HEK293 (cell line): ENCODE measurements at regions not wholly inside any gene's neighbourhood (a gene's known extent, or its start where the extent isn't known, plus 50 kb on each side); places are given as distances from the start of the nearest gene placed in this dataset.
"Not testable (repeated sequence)": the region's sequence is repeated elsewhere in the genome, so short reads cannot be mapped to it uniquely, and the experiment has no call there.

Experiments used
- CTCF ChIA-PET: fragments of 350-600 bp; formaldehyde crosslinking; extraction: SDS; loops from one replicate; lab custom pipeline; 2021; ENCODE audit warnings: antibody characterized with exemption; lab: Yijun Ruan, JAX
- POLR2A ChIA-PET: fragments of 300-600 bp; formaldehyde crosslinking; extraction: SDS; loops from one replicate; lab custom pipeline; 2020; ENCODE audit warnings: antibody characterized with exemption, inconsistent platforms; lab: Yijun Ruan, JAX
- H3K27ac ChIP-seq: fragments of 200-500 bp; sonication (Bioruptor generic); 2 replicates; pipeline ENCODE4 v1.5.1; 2014; ENCODE audit warnings: low read depth, low read length, control low read depth, inconsistent platforms; ENCODE audit errors: extremely low read depth
- H3K36me3 ChIP-seq, 2 experiments: fragments of 200-500 bp in 1 of 2; sonication (Bioruptor generic) in 1 of 2; 1 replicate in 1 of 2; 2 replicates in 1 of 2; pipeline ENCODE4 v1.5.1; 2014 to 2017; ENCODE audit warnings: inconsistent platforms in 2 of 2, low read length in 2 of 2; ENCODE audit not compliant: control insufficient read depth in 2 of 2, insufficient read depth in 1 of 2
- H3K4me1 ChIP-seq: fragments of 200-500 bp; sonication (Bioruptor generic); 2 replicates; pipeline ENCODE4 v1.5.1; 2014; ENCODE audit warnings: mild to moderate bottlenecking, low read length, inconsistent platforms; ENCODE audit not compliant: control insufficient read depth, insufficient read depth
- H3K4me3 ChIP-seq: 2 replicates; pipeline ENCODE4 v1.5.1; 2011; ENCODE audit warnings: low read depth, mild to moderate bottlenecking, control low read depth, low read length, moderate library complexity
- H3K9me3 ChIP-seq: fragments of 200-500 bp; sonication (Bioruptor generic); 2 replicates; pipeline ENCODE4 v1.5.1; 2014; ENCODE audit warnings: low read depth, low read length, inconsistent platforms; ENCODE audit not compliant: control insufficient read depth, insufficient read depth
- HIC1 ChIP-seq: fragments of 450-650 bp; formaldehyde crosslinking; IDR thresholded peaks from 2 replicates; pipeline ENCODE4 v1.5.1; 2016; ENCODE audit warnings: missing biosample characterization, missing genetic modification characterization
- IKZF3 ChIP-seq: fragments of 450-650 bp; IDR thresholded peaks from 2 replicates; pipeline ENCODE4 v1.5.0; 2018; ENCODE audit warnings: missing biosample characterization, mild to moderate bottlenecking, missing genetic modification characterization, moderate library complexity
- KLF9 ChIP-seq: fragments of 450-650 bp; formaldehyde crosslinking; IDR thresholded peaks from 2 replicates; pipeline ENCODE4 v1.5.1; 2016; ENCODE audit warnings: missing biosample characterization, missing genetic modification characterization, low read depth
- SCRT1 ChIP-seq: fragments of 450-650 bp; formaldehyde crosslinking; IDR thresholded peaks from 2 replicates; pipeline ENCODE4 v1.5.1; 2016; ENCODE audit warnings: missing biosample characterization, missing genetic modification characterization, borderline replicate concordance
- ZBTB17 ChIP-seq: fragments of 450-650 bp; formaldehyde crosslinking; IDR thresholded peaks from 2 replicates; pipeline ENCODE4 v1.5.1; 2016; ENCODE audit warnings: missing biosample characterization, missing genetic modification characterization
- ZBTB7A ChIP-seq: fragments of 450-650 bp; formaldehyde crosslinking; IDR thresholded peaks from 2 replicates; pipeline ENCODE4 v1.5.1; 2016; ENCODE audit warnings: low read depth, missing biosample characterization, missing genetic modification characterization
- ZNF132 ChIP-seq: fragments of 450-650 bp; formaldehyde crosslinking; IDR thresholded peaks from 2 replicates; pipeline ENCODE4 v1.5.1; 2017; ENCODE audit warnings: missing biosample characterization, missing genetic modification characterization, borderline replicate concordance
- ZNF140 ChIP-seq: fragments of 450-650 bp; formaldehyde crosslinking; IDR thresholded peaks from 2 replicates; pipeline ENCODE4 v1.5.1; 2016; ENCODE audit warnings: missing biosample characterization, missing genetic modification characterization
- ZNF16 ChIP-seq: fragments of 450-650 bp; formaldehyde crosslinking; IDR thresholded peaks from 2 replicates; pipeline ENCODE4 v1.5.1; 2016; ENCODE audit warnings: low read depth, missing biosample characterization, missing genetic modification characterization
- ZNF214 ChIP-seq: fragments of 450-650 bp; formaldehyde crosslinking; IDR thresholded peaks from 2 replicates; pipeline ENCODE4 v1.5.1; 2017; ENCODE audit warnings: missing biosample characterization, mild to moderate bottlenecking, missing genetic modification characterization, borderline replicate concordance
- ZNF26 ChIP-seq: fragments of 450-650 bp; formaldehyde crosslinking; IDR thresholded peaks from 2 replicates; pipeline ENCODE4 v1.5.1; 2016; ENCODE audit warnings: missing biosample characterization, missing genetic modification characterization
- ZNF292 ChIP-seq: fragments of 450-650 bp; formaldehyde crosslinking; IDR thresholded peaks from 2 replicates; pipeline ENCODE4 v1.5.1; 2016; ENCODE audit warnings: low read depth, missing biosample characterization, missing genetic modification characterization, borderline replicate concordance
- ZNF335 ChIP-seq: fragments of 450-650 bp; formaldehyde crosslinking; conservative IDR thresholded peaks from 2 replicates; pipeline ENCODE4 v1.5.1; 2016; ENCODE audit warnings: missing biosample characterization, missing genetic modification characterization
- ZNF48 ChIP-seq: fragments of 450-650 bp; formaldehyde crosslinking; IDR thresholded peaks from 2 replicates; pipeline ENCODE4 v1.5.1; 2016; ENCODE audit warnings: missing biosample characterization, missing genetic modification characterization
- ZNF510 ChIP-seq: fragments of 450-650 bp; formaldehyde crosslinking; IDR thresholded peaks from 2 replicates; pipeline ENCODE4 v1.5.1; 2018; ENCODE audit warnings: mild to moderate bottlenecking, missing genetic modification characterization, missing biosample characterization; ENCODE audit not compliant: insufficient replicate concordance
- ZNF514 ChIP-seq: fragments of 450-650 bp; formaldehyde crosslinking; IDR thresholded peaks from 2 replicates; pipeline ENCODE4 v1.5.1; 2016; ENCODE audit warnings: missing biosample characterization, missing genetic modification characterization
- ZSCAN18 ChIP-seq: fragments of 450-650 bp; formaldehyde crosslinking; IDR thresholded peaks from 2 replicates; pipeline ENCODE4 v1.5.1; 2016; ENCODE audit warnings: missing biosample characterization, missing genetic modification characterization
- ZSCAN5A ChIP-seq: fragments of 450-650 bp; formaldehyde crosslinking; IDR thresholded peaks from 2 replicates; pipeline ENCODE4 v1.5.1; 2016; ENCODE audit warnings: missing biosample characterization, missing genetic modification characterization

GRCh38 chr1:106406114-106406513 is 650.4 kb upstream of the PRMT6 start:
- no peak for TF ChIP-seq ZSCAN5A (tag by site-specific recombination)
- TF ChIP-seq ZNF335 (tag by site-specific recombination), result no peak
- TF ChIP-seq ZBTB7A (tag by site-specific recombination), result no peak
- TF ChIP-seq ZNF26 (tag by site-specific recombination), result no peak
- TF ChIP-seq ZNF48 (tag by site-specific recombination), result no peak
- TF ChIP-seq, all 188 proteins: peak for 0
- no peaks in the 10 kb centered on the region for H3K4me1 ChIP-seq
- ChIA-PET POLR2A (no interaction called here), CTCF (no interaction called here)
- H3K36me3 ChIP-seq, result no peaks in the 10 kb centered on the region
- H3K9me3 ChIP-seq, result no peaks in the 10 kb centered on the region
- H3K27ac ChIP-seq, result no peak overlapping the region
- no peak overlapping the region for H3K4me3 ChIP-seq

- POLR2A ChIA-PET, H3K4me3 ChIP-seq, H3K4me1 ChIP-seq, H3K27ac ChIP-seq, CTCF ChIA-PET, H3K36me3 ChIP-seq, H3K9me3 ChIP-seq: not testable (repeated sequence)
Measured at GRCh38 chr1:106412321-106412720, 644.2 kb upstream of the PRMT6 start.

GRCh38 chr1:106435269-106435668 is 621.2 kb upstream of the PRMT6 start:
- POLR2A ChIA-PET, result no interaction called here
- H3K9me3 ChIP-seq, result no peaks in the 10 kb centered on the region
- no peaks in the 10 kb centered on the region for H3K4me1 ChIP-seq
- no peaks in the 10 kb centered on the region for H3K36me3 ChIP-seq
- H3K4me3 ChIP-seq, result no peak overlapping the region
- no peak overlapping the region for H3K27ac ChIP-seq
- TF ChIP-seq ZNF140 (no peak), ZNF514 (tag by site-specific recombination) (no peak), ZNF48 (tag by site-specific recombination) (no peak)
- TF ChIP-seq, all 188 proteins: peak for 0
- CTCF ChIA-PET, result no interaction called here

- TF ChIP-seq ZNF214 (tag by site-specific recombination) (no peak), KLF9 (tag by site-specific recombination) (no peak), ZNF132 (tag by site-specific recombination) (no peak), ZNF335 (tag by site-specific recombination) (no peak), HIC1 (no peak), ZNF292 (no peak), ZNF16 (tag by site-specific recombination) (no peak), IKZF3 (tag by site-specific recombination) (no peak), ZSCAN18 (tag by site-specific recombination) (no peak), SCRT1 (tag by site-specific recombination) (no peak), ZNF510 (tag by site-specific recombination) (no peak), ZBTB17 (tag by site-specific recombination) (no peak)
- CTCF ChIA-PET, result no interaction called here
Measured at GRCh38 chr1:106439475-106439874, 617.0 kb upstream of the PRMT6 start.

More at GRCh38 chr1:106439475-106439874, 617.0 kb upstream of the PRMT6 start:
- Histone ChIP-seq H3K27ac (no peak overlapping the region), H3K4me3 (no peak overlapping the region), H3K4me1 (no peaks in the 10 kb centered on the region), H3K36me3 (no peaks in the 10 kb centered on the region), H3K9me3 (no peaks in the 10 kb centered on the region)
- POLR2A ChIA-PET, result no interaction called here
